NCI-H2029 treated with DMSO at 0.1 percent for 48 hours (cell line): ENCODE measurements at regions not wholly inside any gene's neighbourhood (a gene's known extent, or its start where the extent isn't known, plus 50 kb on each side); places are given as distances from the start of the nearest gene placed in this dataset.

Experiments used
- DNase-seq: peaks from one replicate; lab custom pipeline; 2025; lab: John Stamatoyannopoulos, UW

DNA sequence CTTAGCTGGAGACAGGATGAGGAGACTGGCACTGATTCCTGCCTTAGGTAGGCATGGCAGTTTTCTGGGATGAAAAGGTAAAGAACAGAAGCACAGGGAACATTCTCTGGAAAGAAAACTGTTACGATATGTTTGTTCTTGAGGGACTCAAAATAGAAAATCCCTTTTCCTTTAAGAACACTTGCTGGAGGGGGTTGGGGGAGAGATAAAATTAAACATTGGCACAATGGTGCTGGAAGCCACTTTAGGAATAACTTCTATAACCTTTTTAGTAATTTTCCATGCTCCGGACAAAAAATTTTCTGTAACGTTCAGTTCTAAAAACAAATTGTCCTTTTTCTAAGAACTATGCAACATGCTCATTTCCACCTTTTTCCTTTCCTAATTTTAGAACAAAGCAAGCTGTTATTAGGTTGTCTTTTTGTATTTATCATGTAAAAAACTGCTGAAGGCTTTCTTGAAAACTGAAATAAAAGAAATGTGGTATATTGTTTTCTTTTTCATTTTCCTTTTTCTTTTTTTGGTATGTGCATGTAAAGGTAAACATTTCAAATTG, 343.8 kb downstream of the EPHA4 start:
- DNase-seq: no peak

DNA sequence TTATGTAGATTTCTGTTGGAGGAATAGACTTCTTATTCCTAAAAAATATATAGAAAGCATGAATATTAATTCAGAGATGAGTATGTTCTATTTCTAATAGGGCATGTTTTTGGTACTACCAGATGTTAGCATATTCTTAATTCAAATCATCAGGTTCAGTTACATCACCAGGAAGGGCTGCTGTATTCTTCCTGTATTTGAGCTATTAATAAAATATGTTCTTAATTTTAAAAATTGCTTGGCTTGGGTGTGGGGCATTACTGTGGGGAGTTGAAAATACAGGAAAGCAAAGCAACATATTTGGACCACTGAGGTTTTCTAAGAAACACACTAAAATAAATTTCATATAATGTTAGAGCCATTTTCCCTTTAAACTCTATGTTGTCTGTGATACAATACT, 343.0 kb downstream of the EPHA4 start:
- DNase-seq: no peak

DNA sequence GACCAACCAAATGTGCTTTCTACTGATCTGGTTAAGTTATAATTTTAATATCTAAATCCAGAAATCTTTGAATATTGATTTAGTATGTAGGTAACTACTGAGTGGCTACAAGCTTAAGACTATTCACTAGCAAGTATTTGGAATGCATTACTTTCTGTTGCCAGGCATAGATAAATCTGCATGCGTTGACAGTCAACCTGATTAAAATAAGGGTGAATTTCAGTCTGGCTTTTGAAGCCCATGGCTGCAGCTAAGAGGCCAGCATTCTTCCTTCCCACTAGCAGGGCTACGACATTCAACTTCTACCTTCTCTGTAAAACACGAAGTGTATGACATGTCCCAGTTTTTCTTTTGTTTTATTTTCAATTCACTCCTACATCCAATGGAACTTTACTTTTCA, 340.6 kb downstream of the EPHA4 start:
- DNase-seq: no peak

DNA sequence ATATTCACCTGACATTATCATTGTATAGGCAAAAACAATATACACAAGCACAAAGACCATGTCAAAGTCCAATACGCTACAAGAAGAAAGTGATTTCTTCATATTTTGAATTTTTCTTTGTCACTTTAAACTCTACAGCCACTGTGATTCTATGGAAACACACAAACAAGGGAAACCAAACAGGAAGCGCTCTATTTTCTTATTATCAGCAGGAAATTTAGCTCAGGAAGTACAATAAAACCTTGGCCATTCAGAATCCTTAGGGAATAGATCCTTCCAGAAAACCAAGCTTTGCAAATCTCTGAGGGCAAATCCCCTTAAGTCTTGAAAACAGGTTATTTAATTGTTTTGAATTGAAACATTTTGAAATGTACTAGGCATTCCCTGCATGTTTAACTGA, 336.2 kb downstream of the EPHA4 start:
- DNase-seq: no peak

DNA sequence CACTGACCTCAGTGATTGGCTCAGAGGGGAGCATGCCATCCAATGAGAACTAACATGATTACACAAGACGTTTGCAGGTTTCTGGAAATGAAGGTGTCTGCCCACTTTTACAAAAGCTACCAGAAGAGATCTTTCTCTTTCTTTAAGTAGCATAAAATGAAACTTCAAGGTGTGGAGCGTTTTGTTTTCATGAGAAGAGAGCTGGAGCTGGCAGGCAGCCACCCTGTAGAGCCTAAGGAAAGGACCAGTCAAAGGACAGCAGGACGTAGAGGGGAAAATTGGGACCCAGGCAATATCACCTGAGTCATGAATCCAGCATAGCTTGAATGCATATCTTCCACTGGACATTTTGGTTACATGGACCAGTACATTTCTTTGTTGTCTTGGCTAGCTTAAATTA, 331.0 kb downstream of the EPHA4 start:
- DNase-seq: no peak

DNA sequence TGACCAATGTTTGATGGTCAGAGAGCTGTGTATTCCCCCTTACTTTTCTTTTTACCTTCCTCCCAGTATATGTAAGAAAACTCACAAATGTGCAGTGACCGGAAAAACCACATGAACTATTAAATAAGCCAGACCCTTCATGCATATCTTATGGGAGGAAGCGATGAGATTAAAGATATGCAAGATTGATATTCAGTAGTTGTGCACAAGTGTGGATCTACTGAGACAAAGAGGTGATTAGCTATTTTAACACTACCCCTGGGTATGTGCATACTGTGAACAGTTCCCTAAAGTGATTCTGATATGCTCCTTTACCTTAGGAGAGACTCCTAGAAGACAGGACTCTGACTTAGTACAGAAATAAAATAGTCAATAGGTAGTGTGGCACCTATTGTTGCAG, 328.3 kb downstream of the EPHA4 start:
- no peak for DNase-seq

DNA sequence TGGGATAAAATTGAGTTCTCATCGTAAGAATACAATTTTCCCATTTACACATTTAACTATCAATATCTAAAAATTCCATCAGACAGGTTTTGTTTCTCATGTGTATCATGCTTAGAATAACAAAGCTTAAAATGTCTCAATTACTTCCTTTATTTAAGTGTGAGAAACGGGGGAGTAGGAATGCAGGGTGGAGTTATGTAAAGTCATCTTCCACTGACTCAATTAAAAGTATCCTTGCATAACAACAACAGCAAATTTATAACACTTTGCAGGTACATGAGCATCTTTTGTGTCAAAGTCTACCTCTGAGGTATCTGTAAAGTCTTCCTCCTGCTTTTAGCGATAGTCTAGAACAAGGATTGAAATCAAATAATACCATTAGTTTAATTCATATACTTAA, 327.1 kb downstream of the EPHA4 start:
- DNase-seq: no peak

DNA sequence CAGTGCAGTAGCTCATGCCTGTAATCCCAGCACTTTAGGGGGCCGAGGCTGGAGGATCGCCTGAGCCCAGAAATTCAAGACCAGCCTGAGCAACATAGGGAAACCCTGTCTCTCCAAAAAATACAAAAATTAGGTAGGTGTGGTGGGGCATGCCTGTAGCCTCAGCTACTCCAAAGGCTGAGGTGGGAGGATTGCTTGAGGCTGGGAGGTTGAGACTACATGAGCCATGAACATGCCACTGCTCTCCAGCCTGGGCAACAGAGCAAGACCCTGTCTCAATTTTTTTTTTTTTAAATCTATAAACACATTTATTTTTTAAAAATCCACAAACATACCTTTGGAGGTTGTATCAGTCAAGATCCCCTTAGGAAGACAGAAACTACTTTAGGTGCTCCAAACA, 326.3 kb downstream of the EPHA4 start:
- DNase-seq: no peak

DNA sequence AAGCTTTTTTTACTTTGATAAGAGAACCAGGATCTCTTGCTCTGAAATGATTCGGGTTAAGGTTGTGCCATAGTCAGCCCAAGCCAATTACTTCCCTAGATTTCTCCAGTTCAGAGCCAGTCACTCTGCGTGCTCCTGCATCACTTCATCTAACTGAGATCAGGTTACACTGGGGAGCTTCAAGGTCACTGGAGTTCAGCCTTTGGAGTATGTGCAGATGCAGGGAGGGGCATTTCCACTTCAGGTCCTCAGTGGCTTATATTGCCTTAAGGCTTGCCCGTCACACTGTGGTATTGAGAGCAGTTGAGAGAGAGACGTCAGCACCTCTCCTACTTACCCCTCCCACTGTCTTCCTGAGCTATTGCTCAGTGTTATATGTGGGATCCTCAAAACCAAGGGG, 317.8 kb downstream of the EPHA4 start:
- DNase-seq: no peak

DNA sequence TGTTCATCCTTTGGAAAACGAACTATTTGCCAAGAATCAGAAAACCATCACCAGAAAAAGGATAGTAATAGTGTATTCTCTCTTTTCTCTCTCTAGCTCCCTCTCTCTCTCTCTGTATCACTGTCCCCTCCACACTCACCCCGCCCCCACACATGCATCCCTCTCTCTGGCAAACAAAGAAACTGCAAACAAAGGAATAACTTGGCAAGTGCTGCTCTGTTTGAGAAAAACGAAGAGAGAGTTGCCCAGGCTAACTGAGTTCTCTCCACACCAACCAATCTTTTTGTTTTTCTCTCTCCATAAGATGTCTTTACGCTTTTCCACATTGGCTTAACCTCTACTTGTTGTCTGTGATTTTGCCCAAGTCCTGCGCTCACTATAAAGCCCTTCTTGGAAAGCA, 316.2 kb downstream of the EPHA4 start:
- no peak for DNase-seq

DNA sequence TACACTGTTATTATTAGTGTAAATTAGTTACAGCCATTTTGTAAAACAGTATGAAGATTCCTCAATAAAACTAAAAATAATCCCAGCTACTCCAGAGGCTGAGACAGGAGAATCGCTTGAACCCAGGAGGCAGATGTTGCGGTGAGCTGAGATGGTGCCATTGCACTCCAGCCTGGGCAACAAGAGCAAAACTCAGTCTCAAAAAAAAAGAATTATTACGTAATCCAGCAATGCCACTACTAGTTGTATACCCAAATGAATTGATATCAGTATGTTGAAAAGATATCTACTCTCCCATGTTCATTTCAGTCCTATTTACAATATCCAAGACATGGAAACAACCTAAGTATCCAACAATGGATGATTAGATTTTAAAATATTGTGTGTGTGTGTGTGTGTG, 313.6 kb downstream of the EPHA4 start:
- DNase-seq: no peak

DNA sequence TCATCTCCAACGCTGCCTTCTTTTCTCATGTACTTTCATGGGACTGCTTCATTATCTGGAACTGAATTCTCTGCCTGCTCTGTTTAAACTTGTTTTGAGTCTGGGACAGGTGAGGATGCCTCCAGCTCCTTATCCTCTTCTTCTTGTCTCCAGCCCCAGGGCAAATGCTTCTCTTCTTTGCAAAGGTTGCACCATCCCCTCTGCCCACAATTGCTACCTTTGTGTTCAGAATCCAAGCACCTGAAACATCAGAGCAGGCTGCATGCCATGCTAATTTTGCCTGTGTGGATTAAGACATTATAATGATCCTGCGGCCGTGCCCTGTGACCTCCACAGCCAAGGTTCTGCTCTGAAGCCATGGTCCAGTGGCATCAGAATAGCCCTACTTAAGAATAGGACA, 309.5 kb downstream of the EPHA4 start:
- DNase-seq: no peak

DNA sequence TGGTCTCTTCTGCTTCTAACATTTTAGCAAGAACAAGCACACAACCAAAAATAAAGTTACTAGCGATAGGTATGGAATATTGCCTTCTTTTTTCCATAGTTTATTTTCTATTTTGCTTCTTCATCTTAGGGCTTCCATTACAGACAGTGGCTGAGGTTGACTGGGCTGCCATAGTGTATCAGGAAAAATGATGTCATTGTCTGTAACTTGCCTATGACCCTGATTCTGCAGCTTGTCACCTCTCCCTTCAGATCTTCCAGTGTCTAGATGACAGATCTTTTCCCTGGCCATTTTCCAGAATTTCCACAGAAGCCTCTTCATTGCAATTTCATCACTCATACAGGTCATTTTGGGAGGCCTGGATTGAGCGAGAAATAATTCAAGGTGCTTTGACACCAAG, 308.5 kb downstream of the EPHA4 start:
- no peak for DNase-seq

DNA sequence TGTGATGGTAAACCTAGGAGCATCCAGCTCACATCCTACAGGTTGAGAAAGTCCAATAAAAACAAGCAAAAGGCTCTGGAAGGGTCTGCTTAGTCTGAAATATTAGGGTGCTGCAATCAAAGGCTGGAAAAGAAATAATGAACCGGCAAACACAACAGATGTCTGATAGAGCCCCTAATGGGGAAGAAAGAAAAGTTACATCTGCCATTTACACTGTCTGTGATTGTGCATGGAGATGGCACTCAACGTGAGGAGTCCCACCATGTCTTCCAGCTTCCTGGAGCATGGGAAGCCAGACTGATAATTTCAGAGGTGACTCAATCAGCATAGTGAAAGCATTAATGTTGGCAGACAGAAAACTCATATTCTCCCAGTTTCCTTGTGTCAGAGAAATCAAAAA, 307.8 kb downstream of the EPHA4 start:
- no peak for DNase-seq

DNA sequence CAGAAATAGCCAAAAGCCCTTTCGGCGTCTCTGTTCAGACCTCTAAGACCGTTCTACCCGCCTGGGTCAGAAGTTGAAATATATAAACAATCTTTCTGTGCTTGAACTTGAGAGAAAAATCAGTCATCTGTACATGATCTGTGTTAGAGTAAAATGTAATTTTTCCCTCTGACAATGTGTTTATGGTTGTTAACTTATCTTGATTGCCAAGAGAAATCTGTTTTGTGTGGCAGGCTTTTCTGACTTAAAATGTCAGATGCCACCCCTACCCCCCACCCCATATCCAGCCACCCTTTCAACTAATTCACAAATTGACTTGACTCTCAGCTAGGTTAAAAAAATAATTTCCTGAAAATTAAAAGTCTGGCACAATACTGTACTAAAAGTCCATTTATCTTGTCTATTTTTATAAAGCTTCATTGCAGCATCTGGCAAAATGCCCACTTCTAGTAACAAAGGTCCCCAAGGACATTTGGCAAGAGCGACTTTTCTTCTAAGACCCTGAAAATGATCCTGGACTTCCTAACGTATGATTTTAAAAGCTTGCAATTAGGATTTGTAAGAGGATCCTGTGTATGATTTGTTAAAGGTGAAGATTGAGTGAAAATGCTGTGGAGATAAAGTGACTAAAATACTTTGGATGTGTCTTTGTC, 304.2 kb downstream of the EPHA4 start:
- DNase-seq: no peak

DNA sequence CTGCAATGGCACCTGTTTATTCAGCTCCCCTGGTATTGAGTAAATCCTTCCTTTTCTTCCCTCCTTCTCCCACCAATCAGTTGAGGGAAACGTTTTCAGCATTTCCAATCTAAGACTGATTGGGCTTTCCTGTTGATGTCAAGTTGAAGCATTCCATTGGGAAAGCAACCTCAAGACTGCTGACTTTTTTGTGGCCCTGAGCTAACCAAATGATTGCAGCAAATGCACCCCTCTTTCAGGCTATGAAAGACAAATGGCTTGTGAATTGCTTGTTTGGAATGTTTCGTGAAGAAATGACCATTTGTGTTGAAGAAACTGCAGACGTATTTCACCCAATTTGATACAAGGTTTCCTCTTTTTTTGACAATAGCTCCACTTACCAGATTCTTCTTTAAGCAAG, 303.5 kb downstream of the EPHA4 start:
- no peak for DNase-seq

DNA sequence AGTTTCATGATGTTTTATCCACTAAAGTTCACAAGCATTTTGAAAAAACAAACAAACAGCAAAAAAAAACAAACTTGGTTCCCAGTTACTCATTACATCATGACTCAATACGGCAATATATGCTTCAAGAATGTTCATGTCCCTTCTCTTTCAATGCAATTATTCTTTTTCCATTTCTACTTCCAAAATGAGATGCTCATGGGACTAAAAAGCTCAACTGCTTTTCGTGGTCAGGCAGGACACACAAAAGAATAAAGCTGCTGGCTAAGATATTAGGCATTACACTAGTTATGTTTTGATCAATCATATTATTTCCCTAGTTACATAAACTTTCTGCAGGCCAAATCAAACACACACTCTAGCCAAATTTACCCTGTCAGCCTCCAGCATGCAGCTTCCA, 301.3 kb downstream of the EPHA4 start:
- DNase-seq: no peak

DNA sequence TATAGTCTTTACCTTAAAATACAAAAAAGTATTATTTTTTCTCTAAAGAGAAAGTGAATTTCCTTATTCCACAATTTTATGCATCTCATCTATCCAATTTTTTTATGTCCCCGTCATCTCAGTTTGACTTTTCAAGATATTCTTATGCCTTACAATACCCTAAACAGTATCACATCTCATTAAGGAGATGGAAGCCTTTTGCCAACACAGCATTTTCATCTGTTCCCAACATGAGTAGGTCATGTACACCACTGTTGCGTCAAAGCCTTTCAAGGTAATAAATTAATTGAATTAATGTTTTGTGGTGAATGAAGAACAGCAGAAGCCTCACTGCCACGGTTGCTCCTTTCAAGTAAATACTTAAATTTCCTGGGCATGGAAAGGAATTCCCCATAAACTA, 299.4 kb downstream of the EPHA4 start:
- no peak for DNase-seq

DNA sequence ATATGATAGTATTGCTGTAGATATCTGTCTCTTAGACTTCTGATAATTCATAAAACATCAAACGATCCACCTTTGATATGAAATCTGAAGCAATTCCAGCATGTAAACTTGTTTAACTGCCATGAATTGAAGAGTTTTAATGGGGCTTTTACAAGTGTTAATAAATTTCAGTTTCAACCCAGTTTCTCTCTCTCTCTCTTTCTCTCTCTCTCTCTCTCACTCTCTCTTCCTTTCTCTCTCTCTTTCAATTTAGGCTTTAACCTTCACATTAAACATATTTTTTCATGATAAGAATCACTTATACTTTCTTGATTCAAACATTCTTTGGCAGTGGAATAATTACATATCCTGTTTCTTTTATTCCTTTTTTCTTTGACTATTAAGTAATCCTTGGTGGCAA, 296.1 kb downstream of the EPHA4 start:
- no peak for DNase-seq

DNA sequence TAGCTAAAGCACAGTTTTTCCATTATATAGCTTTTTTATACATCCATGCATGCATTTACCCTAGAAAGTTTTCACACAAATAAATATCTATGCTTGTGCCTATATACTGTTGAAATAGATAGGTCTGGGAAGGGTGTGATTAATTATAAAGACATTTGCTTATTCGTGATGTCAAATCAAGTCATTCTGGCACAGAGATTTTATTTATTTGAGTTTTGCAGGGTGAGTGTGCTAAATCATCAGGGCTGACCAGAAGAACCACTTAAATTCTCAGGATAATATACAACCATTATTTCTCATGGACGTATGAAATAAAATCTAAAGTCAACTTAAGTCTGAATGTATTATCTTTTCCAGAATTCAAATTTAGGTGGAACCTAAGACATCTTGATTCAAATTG, 295.5 kb downstream of the EPHA4 start:
- DNase-seq: no peak

DNA sequence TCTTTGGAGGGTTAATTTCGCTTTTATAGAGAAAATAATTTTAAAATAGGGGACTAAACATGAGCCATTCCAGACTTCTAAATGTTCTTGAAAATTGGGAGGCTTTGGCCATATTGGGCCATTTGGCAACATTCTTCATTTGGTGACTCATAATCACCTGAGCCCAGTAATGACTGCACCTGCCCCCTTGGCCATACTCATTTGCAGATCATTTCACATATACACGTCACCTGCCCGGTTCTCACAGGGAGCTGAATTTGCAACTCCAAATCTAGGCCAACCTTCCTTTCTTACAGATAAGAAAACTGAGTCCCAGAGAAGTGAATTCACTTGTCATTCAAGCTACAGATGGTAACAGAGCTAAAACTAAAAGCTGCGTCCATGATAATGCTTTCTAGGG, 289.7 kb downstream of the EPHA4 start:
- no peak for DNase-seq

DNA sequence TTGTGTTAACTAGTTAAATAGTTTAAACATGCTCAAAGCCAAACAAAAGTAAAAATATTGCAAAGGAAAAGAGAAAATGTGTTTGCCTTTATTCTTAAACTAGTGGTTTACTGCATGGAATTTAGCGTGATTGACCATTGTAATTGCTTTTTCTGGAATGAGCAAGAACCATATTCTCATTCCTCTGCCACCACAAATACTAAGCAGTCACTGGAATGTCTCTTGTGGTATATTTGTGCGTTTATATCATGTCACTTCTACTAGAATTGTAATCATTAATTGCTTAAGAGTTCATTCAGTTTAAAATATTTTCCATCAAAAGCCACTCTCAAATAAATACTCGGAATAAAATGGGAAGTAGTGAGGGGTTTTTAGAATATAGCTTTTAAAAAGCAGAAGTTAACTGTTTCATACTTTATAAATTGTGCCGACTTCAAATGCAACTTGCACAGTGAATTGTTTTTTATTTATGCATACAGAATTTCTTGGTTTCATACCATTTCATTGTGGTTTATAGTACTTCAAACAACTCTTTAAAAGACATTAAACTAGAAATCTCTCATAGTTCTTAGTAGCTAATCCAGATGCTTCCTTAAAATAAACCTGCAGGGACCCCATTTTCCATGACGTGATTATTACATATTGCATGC, 288.1 kb downstream of the EPHA4 start:
- DNase-seq: no peak

DNA sequence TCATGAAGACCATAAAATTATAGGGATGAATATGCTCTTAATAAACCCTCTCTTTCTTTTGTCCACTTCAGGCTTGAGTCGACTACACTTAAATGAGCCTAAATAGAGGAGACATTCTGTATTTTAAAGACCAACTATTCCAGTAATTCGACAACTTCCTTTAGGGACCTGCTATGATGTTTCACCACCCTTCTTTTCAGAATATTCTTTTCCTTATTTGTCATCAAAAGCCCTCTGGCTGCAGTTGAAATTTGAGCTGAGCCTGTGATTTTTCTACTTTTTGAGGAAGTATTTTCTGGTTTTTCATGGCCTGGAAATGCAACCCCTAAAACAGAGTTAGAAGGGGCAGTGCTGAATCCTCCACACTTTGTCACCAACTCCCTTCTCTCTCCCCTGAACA, 287.0 kb downstream of the EPHA4 start:
- no peak for DNase-seq

DNA sequence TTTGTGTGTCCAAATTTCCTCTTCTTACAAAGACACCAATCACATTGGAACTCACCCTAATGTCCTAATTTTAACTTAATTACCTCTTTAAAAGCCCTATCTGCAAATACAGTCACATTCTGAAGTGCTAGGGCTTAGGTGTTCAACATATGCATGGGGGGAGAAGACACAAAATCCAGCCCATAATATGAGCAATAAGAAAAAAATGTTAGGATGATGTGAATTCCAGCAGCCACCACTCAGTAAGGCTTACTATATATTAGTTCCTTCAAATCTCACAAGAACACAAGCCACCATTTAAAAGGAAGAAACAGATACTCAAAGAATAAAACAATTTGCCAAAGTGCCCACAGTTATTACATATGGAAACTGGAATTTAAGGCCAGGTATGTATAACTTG, 285.7 kb downstream of the EPHA4 start:
- no peak for DNase-seq
